AG04450 (cell line): ENCODE measurements at regions not wholly inside any gene's neighbourhood (a gene's known extent, or its start where the extent isn't known, plus 50 kb on each side); places are given as distances from the start of the nearest gene placed in this dataset.

ENCODE experiments used
- CTCF ChIA-PET: fragments of 300-600, 350-600 bp; formaldehyde crosslinking; extraction: SDS; loops from one replicate; lab custom pipeline; 2022; ENCODE audit warnings: antibody characterized with exemption, inconsistent platforms; lab: Charles Lee
- POLR2A ChIA-PET: fragments of 350-600 bp; formaldehyde crosslinking; extraction: SDS; loops from one replicate; lab custom pipeline; 2021; ENCODE audit warnings: antibody characterized with exemption, inconsistent platforms; lab: Yijun Ruan, JAX
- DNase-seq: peaks from one replicate; pipeline ENCODE4 v3.0.0-alpha.2; 2011; ENCODE audit warnings: low read depth, low spot score
- H3K27ac ChIP-seq: one replicate; pipeline ENCODE4 v1.5.1; 2012; ENCODE audit warnings: low read depth, low read length, control low read depth
- H3K27me3 ChIP-seq: one replicate; pipeline ENCODE4 v1.6.0; 2012; ENCODE audit warnings: low read length; ENCODE audit not compliant: control insufficient read depth, insufficient read depth
- H3K4me3 ChIP-seq: 2 replicates; pipeline ENCODE4 v1.5.1; 2011; ENCODE audit warnings: mild to moderate bottlenecking, low read depth, low read length, control low read depth
- H3K9me3 ChIP-seq: 2 replicates; pipeline ENCODE4 v1.5.1; 2012; ENCODE audit warnings: low read length; ENCODE audit not compliant: control insufficient read depth, insufficient read depth
- TF ChIP-seq, protein P1 (sequence below): IDR thresholded peaks from 2 replicates; pipeline ENCODE4 v1.5.1; 2011; ENCODE audit warnings: low read depth, low read length, control low read depth, inconsistent platforms

DNA sequence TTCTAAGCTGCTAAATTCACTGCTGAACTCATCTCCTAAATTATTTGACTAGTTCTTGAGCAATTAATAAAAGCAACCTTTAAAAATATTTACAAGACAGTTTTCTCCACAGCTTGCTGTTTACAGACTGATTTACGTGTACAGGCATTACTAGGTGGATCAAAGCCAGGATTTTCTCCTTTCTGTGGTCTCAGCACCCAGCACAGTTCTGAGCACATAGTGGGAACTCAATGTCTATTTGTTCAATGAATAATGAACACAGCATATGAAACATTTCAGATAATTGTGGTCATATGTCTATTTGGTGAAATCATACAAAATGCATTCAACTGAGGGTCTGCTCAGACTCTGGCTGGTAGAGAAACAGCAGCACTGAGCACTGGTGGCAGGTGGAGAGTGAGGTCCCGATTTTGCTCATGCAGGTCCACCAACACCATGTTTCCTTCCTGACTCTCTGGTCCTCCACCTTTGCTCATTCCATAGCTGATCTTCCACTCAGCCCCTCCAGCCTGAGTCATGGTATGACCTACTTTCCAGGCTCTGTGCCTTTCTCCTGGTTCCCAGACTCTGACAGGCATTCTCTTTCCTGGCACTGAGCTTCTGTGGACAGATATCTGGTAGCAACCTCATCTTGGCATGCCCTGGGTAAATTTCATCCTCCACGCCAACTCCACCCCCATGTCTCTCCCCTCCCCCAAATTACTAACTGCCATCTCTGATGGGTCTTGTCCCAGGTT lies 311.3 kb downstream of the TGFB2 start:
- Histone ChIP-seq H3K4me3 (no peak overlapping the region), H3K9me3 (no peaks in the 10 kb centered on the region), H3K27ac (no peak overlapping the region), H3K27me3 (no peaks in the 10 kb centered on the region)
- TF ChIP-seq, protein P1, sequence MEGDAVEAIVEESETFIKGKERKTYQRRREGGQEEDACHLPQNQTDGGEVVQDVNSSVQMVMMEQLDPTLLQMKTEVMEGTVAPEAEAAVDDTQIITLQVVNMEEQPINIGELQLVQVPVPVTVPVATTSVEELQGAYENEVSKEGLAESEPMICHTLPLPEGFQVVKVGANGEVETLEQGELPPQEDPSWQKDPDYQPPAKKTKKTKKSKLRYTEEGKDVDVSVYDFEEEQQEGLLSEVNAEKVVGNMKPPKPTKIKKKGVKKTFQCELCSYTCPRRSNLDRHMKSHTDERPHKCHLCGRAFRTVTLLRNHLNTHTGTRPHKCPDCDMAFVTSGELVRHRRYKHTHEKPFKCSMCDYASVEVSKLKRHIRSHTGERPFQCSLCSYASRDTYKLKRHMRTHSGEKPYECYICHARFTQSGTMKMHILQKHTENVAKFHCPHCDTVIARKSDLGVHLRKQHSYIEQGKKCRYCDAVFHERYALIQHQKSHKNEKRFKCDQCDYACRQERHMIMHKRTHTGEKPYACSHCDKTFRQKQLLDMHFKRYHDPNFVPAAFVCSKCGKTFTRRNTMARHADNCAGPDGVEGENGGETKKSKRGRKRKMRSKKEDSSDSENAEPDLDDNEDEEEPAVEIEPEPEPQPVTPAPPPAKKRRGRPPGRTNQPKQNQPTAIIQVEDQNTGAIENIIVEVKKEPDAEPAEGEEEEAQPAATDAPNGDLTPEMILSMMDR, result no peak
- CTCF ChIA-PET, result interaction anchor here (0.9 kb wide), 1 partner anchor 326 kb away, joined by 7 read pairs; no protein-coding TSS in a partner anchor
- POLR2A ChIA-PET, result interaction anchor here (0.6 kb wide), 1 partner anchor 577 kb away, joined by 3 read pairs; no protein-coding TSS in a partner anchor
- no peak for DNase-seq

DNA sequence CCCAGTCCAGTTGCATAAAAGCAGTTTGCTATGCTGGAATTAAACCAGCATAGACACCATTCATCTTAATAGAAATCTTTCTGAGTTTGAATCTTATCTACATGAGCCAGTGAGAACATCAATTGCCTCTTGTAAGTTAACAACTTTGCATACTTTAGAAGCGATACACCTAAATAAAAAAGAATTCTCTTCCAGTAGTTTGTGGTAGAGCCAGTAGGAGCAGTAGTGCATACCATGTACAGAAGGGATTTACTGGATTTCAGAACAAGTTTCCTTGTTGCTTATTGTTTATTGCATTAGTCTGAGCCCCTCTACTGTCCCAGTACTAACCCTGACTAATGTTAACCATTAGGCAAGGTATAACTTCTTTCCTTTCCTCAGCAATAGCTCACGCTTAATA lies 313.1 kb downstream of the TGFB2 start:
- no peaks in the 10 kb centered on the region for H3K9me3 ChIP-seq
- ChIA-PET CTCF (interaction anchor here (0.5 kb wide), 1 partner anchor 504 kb away, joined by 3 read pairs; no protein-coding TSS in a partner anchor), POLR2A (interaction anchor here (0.5 kb wide), 1 partner anchor 281 kb away, joined by 3 read pairs; no protein-coding TSS in a partner anchor)
- H3K27ac ChIP-seq, result no peak overlapping the region
- H3K4me3 ChIP-seq, result no peak overlapping the region
- H3K27me3 ChIP-seq, result no peaks in the 10 kb centered on the region
- no peak for DNase-seq
- TF ChIP-seq, protein P1, result 0 out of 2 replicates have a peak, but pooled peaks have one; percentile 28

DNA sequence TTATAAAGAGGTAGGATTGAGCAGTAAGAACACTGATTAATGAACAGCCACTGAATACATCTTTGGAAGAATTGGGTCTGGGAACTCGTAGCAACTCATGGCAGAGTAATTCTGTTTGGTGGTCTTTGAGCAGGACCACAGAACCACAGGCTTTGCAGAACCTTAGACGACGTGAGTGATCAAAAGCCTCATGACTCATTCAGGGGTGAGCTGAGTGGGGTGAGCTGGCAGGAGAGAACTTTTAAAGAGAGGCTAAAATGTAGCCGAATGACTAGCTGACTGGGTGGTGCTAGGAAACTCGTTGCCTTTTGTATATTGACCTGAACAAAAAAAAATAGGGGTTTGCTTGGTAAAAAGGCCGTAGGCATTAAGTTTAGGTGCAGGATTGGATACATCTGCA lies 313.8 kb downstream of the TGFB2 start:
- Histone ChIP-seq H3K4me3 (no peak overlapping the region), H3K9me3 (no peaks in the 10 kb centered on the region), H3K27ac (no peak overlapping the region), H3K27me3 (no peaks in the 10 kb centered on the region)
- POLR2A ChIA-PET, result interaction anchor here (0.5 kb wide), 1 partner anchor 282 kb away, joined by 3 read pairs; no protein-coding TSS in a partner anchor
- TF ChIP-seq, protein P1, result no peak
- DNase-seq, result peak; percentile 26
- CTCF ChIA-PET, result interaction anchor here (0.5 kb wide), 1 partner anchor 503 kb away, joined by 3 read pairs; no protein-coding TSS in a partner anchor

DNA sequence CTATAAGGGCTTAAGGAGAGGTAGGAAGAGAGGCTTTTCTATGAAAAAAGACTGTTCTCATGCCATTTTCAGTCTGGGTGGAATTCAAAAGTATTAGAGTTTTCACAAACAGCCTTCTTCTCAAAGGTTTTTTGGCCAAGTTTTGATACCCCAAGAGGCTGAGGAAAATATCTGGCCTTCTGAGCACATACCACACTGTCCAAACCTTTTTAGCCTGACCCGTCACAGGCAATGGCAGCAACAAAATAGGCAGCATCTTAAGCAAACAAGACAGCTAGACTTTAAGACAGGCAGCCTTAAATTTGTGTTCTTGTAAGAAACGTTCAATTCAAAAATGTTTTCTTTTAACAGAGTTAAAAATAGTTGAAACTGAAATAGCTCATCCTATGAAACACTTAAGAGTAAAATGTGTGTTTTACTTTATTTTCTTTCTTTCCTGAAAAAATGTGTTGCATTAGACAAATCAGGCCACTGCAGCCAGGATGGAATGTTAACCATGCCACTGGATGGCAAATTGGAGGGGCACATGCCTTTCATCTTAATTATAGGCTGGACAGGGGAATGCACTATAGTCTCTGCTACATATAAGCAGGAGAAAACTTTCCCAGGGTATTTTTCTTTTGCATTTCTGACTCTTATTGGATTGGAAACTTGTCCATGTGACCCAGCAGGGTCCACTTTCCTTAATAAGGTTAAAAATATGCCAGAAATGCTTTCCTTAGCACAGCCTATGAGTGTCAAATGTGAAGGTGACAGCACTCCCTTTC lies 315.0 kb downstream of the TGFB2 start:
- ChIA-PET CTCF (no interaction called here), POLR2A (no interaction called here)
- Histone ChIP-seq H3K27ac (no peak overlapping the region), H3K9me3 (no peaks in the 10 kb centered on the region), H3K27me3 (no peaks in the 10 kb centered on the region), H3K4me3 (no peak overlapping the region)
- DNase-seq, result no peak
- TF ChIP-seq, protein P1, result no peak
